Cardiac muscle cell (in vitro differentiated cells and primary cell): ENCODE measurements at regions not wholly inside any gene's neighbourhood (a gene's known extent, or its start where the extent isn't known, plus 50 kb on each side); places are given as distances from the start of the nearest gene placed in this dataset.
"Not testable (repeated sequence)": the region's sequence is repeated elsewhere in the genome, so short reads cannot be mapped to it uniquely, and the experiment has no call there.

ENCODE experiments used
- DNase-seq, 2 donors: peaks; one replicate each; pipeline versions ENCODE4 v3.0.0 to v3.0.0-alpha.2; 2010 to 2017; ENCODE audit warnings: low read depth in 1 of 2, low spot score in 1 of 2
- H3K27ac ChIP-seq: fragments of 200-600 bp; sonication (generic); 2 replicates; pipeline ENCODE4 v1.5.1; 2016
- H3K27me3 ChIP-seq: fragments of 200-600 bp; sonication (generic); 2 replicates; pipeline ENCODE4 v1.6.0; 2016; ENCODE audit warnings: control low read depth
- H3K36me3 ChIP-seq: fragments of 200-600 bp; sonication (generic); 2 replicates; pipeline ENCODE4 v1.5.1; 2016; ENCODE audit warnings: control low read depth
- H3K4me1 ChIP-seq: fragments of 200-600 bp; sonication (generic); 2 replicates; pipeline ENCODE4 v1.8.1; 2017; ENCODE audit warnings: low read depth, mild to moderate bottlenecking, mixed run types
- H3K4me3 ChIP-seq: fragments of 200-600 bp; sonication (generic); 2 replicates; pipeline ENCODE4 v1.5.1; 2016; ENCODE audit warnings: mild to moderate bottlenecking
- H3K9me3 ChIP-seq: fragments of 200-600 bp; sonication (generic); 2 replicates; pipeline ENCODE4 v1.5.1; 2017; ENCODE audit warnings: low read depth, mild to moderate bottlenecking, control low read depth
- TF ChIP-seq, protein P1 (sequence below): IDR thresholded peaks from 2 replicates; pipeline ENCODE4 v1.5.1; 2012; ENCODE audit warnings: low read depth, mild to moderate bottlenecking, low read length

DNA sequence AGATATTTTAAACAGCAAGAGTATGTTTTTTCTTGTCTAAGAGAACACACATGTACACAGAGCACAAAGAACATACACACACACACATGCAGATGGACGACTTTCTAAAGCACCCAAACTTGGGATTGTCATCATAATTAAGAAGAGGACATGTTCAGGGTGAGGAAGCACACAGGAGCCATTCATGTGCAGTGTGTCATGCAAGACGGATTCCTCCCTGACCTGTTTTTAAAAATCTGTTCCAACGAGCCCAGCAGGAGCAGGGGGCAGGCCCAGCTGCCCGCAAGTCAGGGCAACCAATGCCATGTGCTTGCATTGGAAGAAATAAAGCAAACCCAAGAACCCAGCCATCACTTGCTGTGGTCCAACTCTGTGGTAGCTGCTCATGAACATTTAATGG is 167.3 kb upstream of the ZNF644 start:
- no peaks in the 10 kb centered on the region for H3K4me1 ChIP-seq
- no peak for DNase-seq
- H3K4me3 ChIP-seq = no peak overlapping the region
- no peaks in the 10 kb centered on the region for H3K27me3 ChIP-seq
- H3K27ac ChIP-seq = no peak overlapping the region
- TF ChIP-seq, protein P1, sequence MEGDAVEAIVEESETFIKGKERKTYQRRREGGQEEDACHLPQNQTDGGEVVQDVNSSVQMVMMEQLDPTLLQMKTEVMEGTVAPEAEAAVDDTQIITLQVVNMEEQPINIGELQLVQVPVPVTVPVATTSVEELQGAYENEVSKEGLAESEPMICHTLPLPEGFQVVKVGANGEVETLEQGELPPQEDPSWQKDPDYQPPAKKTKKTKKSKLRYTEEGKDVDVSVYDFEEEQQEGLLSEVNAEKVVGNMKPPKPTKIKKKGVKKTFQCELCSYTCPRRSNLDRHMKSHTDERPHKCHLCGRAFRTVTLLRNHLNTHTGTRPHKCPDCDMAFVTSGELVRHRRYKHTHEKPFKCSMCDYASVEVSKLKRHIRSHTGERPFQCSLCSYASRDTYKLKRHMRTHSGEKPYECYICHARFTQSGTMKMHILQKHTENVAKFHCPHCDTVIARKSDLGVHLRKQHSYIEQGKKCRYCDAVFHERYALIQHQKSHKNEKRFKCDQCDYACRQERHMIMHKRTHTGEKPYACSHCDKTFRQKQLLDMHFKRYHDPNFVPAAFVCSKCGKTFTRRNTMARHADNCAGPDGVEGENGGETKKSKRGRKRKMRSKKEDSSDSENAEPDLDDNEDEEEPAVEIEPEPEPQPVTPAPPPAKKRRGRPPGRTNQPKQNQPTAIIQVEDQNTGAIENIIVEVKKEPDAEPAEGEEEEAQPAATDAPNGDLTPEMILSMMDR = no peak
- H3K9me3 ChIP-seq = no peaks in the 10 kb centered on the region
- H3K36me3 ChIP-seq = no peaks in the 10 kb centered on the region

DNA sequence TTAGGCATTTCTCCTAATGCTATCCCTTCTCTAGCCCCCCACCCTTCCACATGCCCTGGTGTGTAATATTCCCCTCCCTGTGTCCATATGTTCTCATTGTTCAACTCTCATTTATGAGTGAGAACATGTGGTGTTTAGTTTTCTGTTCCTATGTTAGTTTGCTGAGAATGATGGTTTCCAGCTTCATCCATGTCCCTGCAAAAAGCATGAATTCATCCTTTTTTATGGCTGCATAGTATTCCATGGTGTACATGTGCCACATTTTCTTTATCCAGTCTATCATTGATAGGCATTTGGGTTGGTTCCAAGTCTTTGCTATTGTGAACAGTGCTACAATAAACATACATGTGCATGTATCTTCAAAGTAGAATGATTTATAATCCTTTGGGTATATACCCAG is 161.0 kb upstream of the ZNF644 start:
- not testable (repeated sequence) for H3K4me1 ChIP-seq, H3K4me3 ChIP-seq, H3K9me3 ChIP-seq, H3K27ac ChIP-seq, H3K27me3 ChIP-seq, H3K36me3 ChIP-seq, DNase-seq

DNA sequence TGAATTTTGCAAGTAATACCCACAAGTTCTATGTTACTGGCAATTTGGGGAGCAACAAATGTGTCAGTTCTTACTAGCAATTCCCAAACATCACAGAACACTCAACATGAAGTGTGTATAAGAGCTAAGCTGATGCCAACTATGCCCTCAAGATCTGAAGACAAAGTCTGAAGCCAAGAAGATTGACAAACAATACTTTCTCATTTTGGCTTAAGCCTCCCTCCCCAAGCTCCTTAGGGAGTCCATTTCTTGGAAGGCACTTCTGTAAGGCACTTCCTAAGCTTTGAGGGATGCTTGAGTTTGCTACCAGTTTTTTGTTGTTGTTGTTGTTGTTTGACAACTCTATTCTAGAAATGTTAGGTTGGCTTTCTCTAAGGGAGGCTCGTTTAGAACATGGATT is 154.4 kb upstream of the ZNF644 start:
- Histone ChIP-seq H3K9me3 (no peaks in the 10 kb centered on the region), H3K27ac (no peak overlapping the region), H3K36me3 (no peaks in the 10 kb centered on the region), H3K27me3 (no peaks in the 10 kb centered on the region), H3K4me1 (no peaks in the 10 kb centered on the region), H3K4me3 (no peak overlapping the region)
- TF ChIP-seq, protein P1 = no peak
- DNase-seq = no peak

DNA sequence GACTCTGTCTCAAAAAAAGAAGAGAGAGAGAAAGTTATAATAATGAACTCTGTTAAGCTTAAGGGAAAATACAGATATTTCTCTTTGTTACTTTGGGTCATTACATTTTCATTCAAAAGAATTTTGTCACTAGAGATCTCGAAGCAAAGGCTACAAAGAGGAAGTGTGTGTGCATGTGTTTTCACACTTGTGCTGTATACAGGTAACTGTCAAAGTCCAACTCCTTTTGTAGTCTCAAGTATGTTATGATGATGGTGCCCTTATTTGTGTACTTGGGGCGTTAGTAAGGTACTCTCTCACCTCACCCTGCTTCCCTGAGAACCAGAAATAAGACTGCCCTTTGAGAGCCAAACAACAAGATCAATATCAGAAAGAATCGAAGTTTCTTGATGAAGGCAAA is 152.9 kb upstream of the ZNF644 start:
- no peak for DNase-seq
- Histone ChIP-seq H3K36me3 (no peaks in the 10 kb centered on the region), H3K27me3 (no peaks in the 10 kb centered on the region), H3K4me3 (no peak overlapping the region), H3K9me3 (no peaks in the 10 kb centered on the region), H3K4me1 (no peaks in the 10 kb centered on the region), H3K27ac (no peak overlapping the region)
- TF ChIP-seq, protein P1 = no peak

DNA sequence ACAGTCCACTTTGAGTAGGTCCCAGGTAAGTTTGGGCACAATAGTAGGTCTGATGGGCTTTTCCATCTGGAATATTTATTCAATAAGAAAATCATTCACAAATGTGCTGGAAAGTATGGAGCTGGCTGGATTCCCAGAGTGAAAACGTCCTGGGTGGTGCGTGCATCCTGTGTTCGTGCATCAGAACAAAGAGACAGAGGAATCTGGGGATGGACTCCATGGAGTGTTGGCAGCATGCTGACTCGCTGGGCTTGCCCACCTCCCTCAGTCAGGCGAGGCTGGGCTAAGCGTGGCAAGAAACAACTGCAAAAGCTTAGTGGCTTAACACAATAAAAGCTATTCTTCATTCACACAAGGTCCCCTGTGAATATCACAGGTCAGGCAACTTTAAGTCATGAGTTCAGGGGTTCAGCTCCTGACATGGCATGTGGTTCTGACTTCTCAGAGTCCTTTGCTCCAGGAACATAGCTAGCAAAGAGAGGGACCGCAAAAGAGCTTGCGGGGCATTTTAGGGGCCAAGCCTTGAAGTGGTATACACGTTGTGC is 151.6 kb upstream of the ZNF644 start:
- Histone ChIP-seq H3K4me1 (no peaks in the 10 kb centered on the region), H3K4me3 (no peak overlapping the region), H3K27me3 (no peaks in the 10 kb centered on the region), H3K36me3 (no peaks in the 10 kb centered on the region), H3K9me3 (no peaks in the 10 kb centered on the region), H3K27ac (no peak overlapping the region)
- TF ChIP-seq, protein P1 = no peak
- peak in 1 of 2 donors; percentile 19 for DNase-seq

DNA sequence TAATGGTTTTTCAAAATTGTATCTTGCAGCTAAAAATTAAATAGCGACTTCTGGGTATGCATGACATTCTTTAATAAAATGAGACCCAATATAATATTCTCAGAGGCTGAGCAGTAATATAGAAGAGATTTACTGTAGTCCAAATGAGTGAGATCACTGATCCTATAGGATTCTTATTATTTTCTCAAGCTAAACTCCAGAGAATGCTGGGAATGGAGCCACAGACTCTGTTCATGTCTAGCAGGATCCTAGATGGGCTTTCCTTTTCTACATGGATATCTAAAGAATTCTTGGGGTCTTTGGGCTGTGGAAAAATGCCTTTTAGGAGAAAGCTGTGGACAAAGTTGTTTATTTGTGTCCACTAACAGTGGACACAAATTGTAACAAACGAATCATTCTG is 150.7 kb upstream of the ZNF644 start:
- H3K4me1 ChIP-seq = no peaks in the 10 kb centered on the region
- TF ChIP-seq, protein P1 = no peak
- H3K9me3 ChIP-seq = no peaks in the 10 kb centered on the region
- H3K4me3 ChIP-seq = no peak overlapping the region
- H3K27ac ChIP-seq = no peak overlapping the region
- no peak for DNase-seq
- H3K27me3 ChIP-seq = no peaks in the 10 kb centered on the region
- H3K36me3 ChIP-seq = no peaks in the 10 kb centered on the region
